ENCODE measurements at regions not wholly inside any gene's neighbourhood (a gene's known extent, or its start where the extent isn't known, plus 50 kb on each side); places are given as distances from the start of the nearest gene placed in this dataset.

GRCh38 chr21:7916329-7917303 is 2604.8 kb upstream of the TPTE start:
- TF ChIP-seq EZH2 (IDR thresholded peaks at IDR 0.05; ENCODE audit: low read length): no peak
- no peak for TF ChIP-seq CTCF (optimal IDR thresholded peaks at IDR 0.05 in 1 of 3, IDR thresholded peaks at IDR 0.05 in 1 of 3, conservative IDR thresholded peaks at IDR 0.05 in 1 of 3; ENCODE audit: extremely low read depth in 1 of 3, insufficient read depth in 2 of 3, low read length in 3 of 3)

Measured in keratinocyte (primary cell).